Lower leg skin (tissue), 4 donors: ENCODE measurements at regions not wholly inside any gene's neighbourhood (a gene's known extent, or its start where the extent isn't known, plus 50 kb on each side); places are given as distances from the start of the nearest gene placed in this dataset.

ENCODE experiments used
- DNase-seq, 2 donors: peaks; one replicate each; pipeline ENCODE4 v3.0.0-alpha.2; 2019; ENCODE audit warnings: low spot score in 2 of 2
- H3K4me3 ChIP-seq: fragments of 200-600 bp; sonication (generic); 2 replicates; pipeline ENCODE4 v1.5.1; 2017; ENCODE audit warnings: mild to moderate bottlenecking, low read depth; ENCODE audit not compliant: poor library complexity, severe bottlenecking
- POLR2A ChIP-seq, 2 donors: fragments of 450-650 bp; IDR thresholded peaks; one replicate each; pipeline ENCODE4 v1.6.1; 2016 to 2017; ENCODE audit warnings: antibody characterized with exemption in 2 of 2, mild to moderate bottlenecking in 1 of 2, moderate library complexity in 1 of 2
- WGBS, 2 donors: methylation state at CpG; one replicate each; pipeline ENCODE4 v1.1.5; 2018; 5-methylcytosine and 5-hydroxymethylcytosine counted together
- intact Hi-C: fragments of 100-400 bp; cut with DNase I; formaldehyde crosslinking; loops from one replicate; pipeline ENCODE4 v1.15.0; 2023; ENCODE audit warnings: low total_unique reads
- TF ChIP-seq, protein P1 (sequence below), 3 donors: fragments of 450-650 bp; IDR thresholded peaks; one replicate each; pipeline ENCODE4 v1.5.1; 2016; ENCODE audit warnings: antibody characterized with exemption in 3 of 3, mild to moderate bottlenecking in 3 of 3, moderate library complexity in 2 of 3

DNA sequence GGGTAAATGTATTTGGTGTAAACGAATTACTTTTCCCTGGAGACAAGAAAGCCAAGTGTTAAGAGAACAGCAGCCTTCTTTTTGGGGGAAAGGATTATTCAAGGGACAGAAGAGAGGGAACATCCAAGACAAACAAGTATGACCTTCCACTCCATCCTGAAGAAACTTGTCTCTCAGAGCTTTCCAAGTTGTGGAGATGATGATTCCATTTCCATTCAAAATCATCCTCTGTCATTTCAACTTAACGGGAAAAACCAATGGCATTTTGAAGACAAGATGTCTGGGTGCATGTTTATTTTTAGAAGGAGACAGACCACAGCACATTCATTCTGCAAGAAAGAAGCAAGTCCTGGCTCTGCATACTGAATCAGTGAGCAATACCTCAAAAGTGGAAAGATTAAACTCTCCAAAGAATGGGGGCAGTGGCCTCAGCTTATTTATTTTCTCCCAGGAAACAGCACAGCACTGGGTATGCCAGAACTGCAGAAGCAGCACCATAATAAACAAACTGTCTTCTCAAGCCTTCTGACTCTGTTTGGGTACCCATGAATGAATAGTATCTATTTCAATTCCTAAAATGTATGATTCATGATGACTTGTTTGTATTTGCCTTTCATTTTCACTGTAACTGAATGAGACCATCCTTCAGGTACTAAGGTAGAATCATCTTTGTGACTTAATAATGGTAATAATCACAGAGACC, 541.0 kb downstream of the RFC3 start:
- no peak overlapping the region for H3K4me3 ChIP-seq
- DNase-seq = no peak
- WGBS, 2 donors = 55 to 59% methylated on average over 2 of the region's 2 CpGs
- intact Hi-C loops = no loop called here
- TF ChIP-seq, protein P1, sequence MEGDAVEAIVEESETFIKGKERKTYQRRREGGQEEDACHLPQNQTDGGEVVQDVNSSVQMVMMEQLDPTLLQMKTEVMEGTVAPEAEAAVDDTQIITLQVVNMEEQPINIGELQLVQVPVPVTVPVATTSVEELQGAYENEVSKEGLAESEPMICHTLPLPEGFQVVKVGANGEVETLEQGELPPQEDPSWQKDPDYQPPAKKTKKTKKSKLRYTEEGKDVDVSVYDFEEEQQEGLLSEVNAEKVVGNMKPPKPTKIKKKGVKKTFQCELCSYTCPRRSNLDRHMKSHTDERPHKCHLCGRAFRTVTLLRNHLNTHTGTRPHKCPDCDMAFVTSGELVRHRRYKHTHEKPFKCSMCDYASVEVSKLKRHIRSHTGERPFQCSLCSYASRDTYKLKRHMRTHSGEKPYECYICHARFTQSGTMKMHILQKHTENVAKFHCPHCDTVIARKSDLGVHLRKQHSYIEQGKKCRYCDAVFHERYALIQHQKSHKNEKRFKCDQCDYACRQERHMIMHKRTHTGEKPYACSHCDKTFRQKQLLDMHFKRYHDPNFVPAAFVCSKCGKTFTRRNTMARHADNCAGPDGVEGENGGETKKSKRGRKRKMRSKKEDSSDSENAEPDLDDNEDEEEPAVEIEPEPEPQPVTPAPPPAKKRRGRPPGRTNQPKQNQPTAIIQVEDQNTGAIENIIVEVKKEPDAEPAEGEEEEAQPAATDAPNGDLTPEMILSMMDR (IDR thresholded peaks at IDR 0.05) = no peak
- TF ChIP-seq POLR2A (IDR thresholded peaks at IDR 0.05) = no peak

DNA sequence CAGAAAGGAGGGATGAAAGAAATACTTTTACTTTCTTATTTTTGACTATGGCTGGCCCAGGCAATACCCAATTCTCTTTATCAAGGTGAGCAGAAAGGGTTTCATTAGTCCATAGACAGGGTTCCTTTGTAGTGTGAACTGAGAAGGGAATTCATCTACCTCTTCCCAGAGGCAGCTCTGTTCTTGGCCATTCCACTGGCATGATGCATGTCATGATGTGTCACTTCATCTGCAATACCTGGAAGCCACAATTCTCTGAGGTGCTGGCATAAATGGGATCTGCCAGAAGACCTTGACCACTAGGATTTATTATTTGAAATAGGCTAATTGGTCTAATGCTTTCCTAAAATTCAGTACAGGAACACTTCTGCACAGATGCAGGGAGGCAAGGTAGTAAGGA, 542.8 kb downstream of the RFC3 start:
- H3K4me3 ChIP-seq = no peak overlapping the region
- DNase-seq = no peak
- TF ChIP-seq POLR2A (IDR thresholded peaks at IDR 0.05) = no peak
- TF ChIP-seq, protein P1 (IDR thresholded peaks at IDR 0.05) = no peak
- intact Hi-C loops = no loop called here

DNA sequence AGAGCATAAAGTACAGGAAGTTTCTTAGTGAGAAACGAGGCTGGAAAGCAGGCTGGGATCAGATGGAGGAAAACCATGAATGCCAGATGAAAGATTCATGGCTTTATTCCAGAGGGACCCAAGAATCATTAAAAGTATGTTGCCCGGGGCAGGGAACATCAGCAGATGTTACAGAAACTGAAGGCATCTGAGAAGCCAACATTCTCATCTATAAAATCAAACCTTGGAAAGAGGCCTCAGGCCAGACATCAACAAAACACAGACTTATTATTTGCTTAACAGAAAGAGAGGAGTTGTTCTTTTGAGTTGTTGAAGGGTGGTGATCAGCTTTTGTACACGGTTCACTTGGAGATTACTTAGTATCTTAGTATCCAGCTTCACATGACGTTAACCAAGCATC, 543.6 kb downstream of the RFC3 start:
- DNase-seq = no peak
- TF ChIP-seq, protein P1 (IDR thresholded peaks at IDR 0.05) = no peak
- no peak for TF ChIP-seq POLR2A (IDR thresholded peaks at IDR 0.05)
- intact Hi-C loops = no loop called here
- WGBS, 2 donors = 18 to 22% methylated on average over 4 of the region's 4 CpGs
- H3K4me3 ChIP-seq = no peak overlapping the region

DNA sequence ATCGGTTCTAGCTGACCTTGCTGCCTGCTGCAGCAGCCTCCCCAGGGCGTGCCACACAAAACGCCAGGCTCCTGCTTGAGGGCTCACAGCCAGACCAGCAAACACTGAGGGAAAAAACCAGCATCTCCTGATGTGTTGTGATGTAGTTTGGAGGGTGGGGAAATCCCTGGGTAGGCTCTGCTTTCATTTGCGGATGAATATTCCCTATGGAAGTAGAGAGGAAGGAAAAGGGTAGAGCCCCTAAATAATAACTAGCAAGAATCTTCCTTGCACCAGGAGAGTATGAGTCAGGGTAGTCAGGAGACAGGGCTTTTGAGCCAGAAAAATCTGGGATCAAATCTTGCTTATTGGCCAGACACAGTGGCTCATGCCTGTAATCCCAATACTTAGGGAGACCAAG, 545.3 kb downstream of the RFC3 start:
- WGBS, 2 donors = 62 to 68% methylated on average over 4 of the region's 4 CpGs
- H3K4me3 ChIP-seq = no peak overlapping the region
- DNase-seq = no peak
- TF ChIP-seq, protein P1 (IDR thresholded peaks at IDR 0.05) = no peak
- TF ChIP-seq POLR2A (IDR thresholded peaks at IDR 0.05) = no peak
- intact Hi-C loops = no loop called here

DNA sequence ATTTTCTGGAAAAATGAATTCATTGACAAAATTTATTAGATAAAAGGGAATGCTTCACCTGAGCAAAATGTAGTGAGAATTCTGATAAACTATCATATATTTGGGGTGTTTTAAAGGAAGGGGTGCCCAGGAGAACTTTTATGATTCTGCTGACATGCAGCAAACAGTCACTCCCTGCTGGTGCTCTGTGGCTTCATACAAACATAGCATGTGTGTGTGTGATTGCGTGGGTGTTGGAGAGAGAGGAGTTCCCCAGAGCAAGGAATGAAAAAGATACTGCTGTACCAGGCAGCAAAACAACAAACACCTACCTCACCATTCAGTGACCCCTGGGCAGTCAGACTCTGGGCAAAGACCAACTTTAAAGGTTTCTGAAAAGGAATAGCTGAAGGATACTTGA, 546.7 kb downstream of the RFC3 start:
- WGBS, 2 donors = 60 to 72% methylated on average over 1 of the region's 1 CpG
- TF ChIP-seq, protein P1 (IDR thresholded peaks at IDR 0.05) = no peak
- no peak for DNase-seq
- intact Hi-C loops = no loop called here
- H3K4me3 ChIP-seq = no peak overlapping the region

DNA sequence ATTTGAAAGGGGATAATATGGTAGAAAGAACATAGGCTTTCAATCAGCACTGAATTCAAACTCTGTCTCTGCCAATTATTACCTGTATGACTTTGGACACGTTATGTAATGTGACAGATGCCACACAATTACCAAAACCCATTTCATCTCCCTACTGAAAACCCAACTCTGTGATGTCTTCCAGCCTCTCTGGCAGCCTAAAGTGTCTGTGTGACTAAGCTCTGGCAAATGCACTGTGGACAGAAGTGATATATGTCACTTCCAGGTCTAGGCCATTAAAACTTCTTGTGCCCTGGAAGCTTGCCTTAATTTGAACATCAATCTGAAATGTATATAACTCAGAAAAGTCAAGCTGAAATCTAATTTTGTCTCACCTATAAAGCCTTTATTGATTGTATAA, 552.0 kb downstream of the RFC3 start:
- intact Hi-C loops = no loop called here

More for the DNA sequence above, 552.0 kb downstream of the RFC3 start:
- H3K4me3 ChIP-seq = no peak overlapping the region
- no peak for DNase-seq
- TF ChIP-seq POLR2A (IDR thresholded peaks at IDR 0.05) = no peak
- TF ChIP-seq, protein P1 (IDR thresholded peaks at IDR 0.05) = no peak
- 24 to 50% methylated on average over 1 of the region's 1 CpG for whole genome bisulfite sequencing, 2 donors
